ENCODE measurements at regions not wholly inside any gene's neighbourhood (a gene's known extent, or its start where the extent isn't known, plus 50 kb on each side); places are given as distances from the start of the nearest gene placed in this dataset.

DNA sequence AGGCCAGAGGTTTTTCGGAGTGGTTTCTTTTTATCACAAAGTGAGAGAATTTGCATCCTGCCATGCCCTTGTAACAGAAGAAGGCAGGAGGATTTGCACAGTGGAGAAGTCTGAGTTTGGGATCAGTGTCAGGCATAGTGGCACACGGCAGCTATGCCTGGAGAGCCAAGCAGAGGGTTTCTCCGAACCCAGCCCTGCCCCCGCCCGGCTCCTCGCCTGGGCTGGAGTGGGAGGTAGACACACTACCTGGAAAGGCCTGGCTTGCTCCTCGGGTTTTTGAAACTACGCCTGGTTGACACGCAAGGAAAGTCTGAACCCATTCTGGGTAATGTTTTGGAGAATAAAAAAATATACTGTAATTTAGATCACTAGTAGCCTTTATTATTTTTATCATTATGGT, 1653.6 kb upstream of the TENM3 start:
- H3K4me1 ChIP-seq (ENCODE audit: insufficient read depth, low read length): no peaks in the 10 kb centered on the region
- no peak overlapping the region for H3K4me3 ChIP-seq (ENCODE audit: low read length)
- H3K27me3 ChIP-seq (ENCODE audit: insufficient read depth, low read length): no peaks in the 10 kb centered on the region
- no peaks in the 10 kb centered on the region for H3K9me3 ChIP-seq (ENCODE audit: low read depth, low read length)

DNA sequence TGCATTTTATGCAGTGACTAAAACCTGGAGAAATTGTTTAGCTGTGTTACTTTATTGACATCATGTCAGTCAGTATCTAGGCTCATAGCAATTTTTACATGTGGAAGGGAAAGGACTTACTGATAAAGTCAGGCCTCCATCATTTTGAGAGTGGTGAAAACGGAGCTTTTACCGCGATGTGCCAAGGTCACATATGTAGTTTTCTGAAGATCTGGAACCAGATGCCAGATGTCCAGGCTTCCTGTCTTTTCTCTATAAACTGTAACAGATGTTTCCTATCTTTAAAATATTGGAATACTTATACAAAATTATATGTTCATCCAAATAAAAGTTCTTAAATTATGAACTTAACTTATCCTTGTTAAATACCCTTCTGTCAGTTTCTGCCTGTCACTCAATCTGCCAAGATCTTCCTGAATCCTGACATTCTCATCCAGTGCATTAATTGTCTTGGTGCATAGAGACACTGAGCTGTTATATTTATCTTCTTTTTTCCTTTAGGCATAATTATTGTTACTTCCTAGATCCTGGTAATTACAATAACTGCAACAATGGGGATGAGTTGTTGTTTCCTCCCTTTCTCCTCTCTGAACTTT, 1646.2 kb upstream of the TENM3 start:
- Histone ChIP-seq H3K9me3 (ENCODE audit: low read depth, low read length) (no peaks in the 10 kb centered on the region), H3K27me3 (ENCODE audit: insufficient read depth, low read length) (no peaks in the 10 kb centered on the region), H3K4me1 (ENCODE audit: insufficient read depth, low read length) (no peaks in the 10 kb centered on the region), H3K4me3 (ENCODE audit: low read length) (no peak overlapping the region)

DNA sequence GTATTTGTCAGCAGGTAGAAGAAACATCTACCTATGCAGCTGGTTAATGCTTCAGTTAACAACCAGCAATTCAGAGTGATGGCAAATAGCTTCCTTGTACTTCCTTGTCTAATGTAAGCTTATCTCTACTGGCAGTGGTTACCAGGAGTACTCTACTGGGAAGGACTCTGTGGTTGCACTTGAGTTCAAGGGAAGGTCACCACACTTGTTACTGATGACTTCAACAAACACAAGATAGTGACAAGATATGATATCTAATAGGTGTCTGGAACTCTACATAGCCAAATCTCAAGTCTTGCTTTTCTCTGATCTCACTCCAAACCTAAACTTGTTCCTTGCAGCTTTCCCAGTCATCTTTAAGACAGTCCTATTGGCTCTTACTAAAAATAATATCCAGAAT, 1644.9 kb upstream of the TENM3 start:
- Histone ChIP-seq H3K4me3 (ENCODE audit: low read length) (no peak overlapping the region), H3K4me1 (ENCODE audit: insufficient read depth, low read length) (no peaks in the 10 kb centered on the region), H3K9me3 (ENCODE audit: low read depth, low read length) (no peaks in the 10 kb centered on the region), H3K27me3 (ENCODE audit: insufficient read depth, low read length) (no peaks in the 10 kb centered on the region)

DNA sequence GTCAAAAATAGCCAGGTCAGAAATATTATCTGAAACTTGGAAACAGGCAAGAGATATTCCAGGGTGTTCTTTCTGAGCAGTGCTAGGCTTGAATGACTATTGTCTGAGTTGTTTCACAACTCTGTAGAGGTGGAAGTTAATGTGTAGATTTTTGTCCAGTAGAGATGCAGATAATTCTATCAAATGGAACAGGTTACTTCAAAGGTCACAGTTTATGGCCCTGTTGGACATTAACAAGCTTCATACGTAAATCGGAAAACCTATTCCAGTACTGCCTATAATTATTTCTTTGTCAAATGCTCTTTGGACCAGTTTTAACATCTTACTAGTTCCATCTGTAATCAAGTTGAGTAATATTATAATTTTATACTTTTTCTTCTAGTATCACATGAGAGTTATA, 1639.4 kb upstream of the TENM3 start:
- Histone ChIP-seq H3K4me1 (ENCODE audit: insufficient read depth, low read length) (no peaks in the 10 kb centered on the region), H3K9me3 (ENCODE audit: low read depth, low read length) (no peaks in the 10 kb centered on the region), H3K27me3 (ENCODE audit: insufficient read depth, low read length) (no peaks in the 10 kb centered on the region), H3K4me3 (ENCODE audit: low read length) (no peak overlapping the region)

DNA sequence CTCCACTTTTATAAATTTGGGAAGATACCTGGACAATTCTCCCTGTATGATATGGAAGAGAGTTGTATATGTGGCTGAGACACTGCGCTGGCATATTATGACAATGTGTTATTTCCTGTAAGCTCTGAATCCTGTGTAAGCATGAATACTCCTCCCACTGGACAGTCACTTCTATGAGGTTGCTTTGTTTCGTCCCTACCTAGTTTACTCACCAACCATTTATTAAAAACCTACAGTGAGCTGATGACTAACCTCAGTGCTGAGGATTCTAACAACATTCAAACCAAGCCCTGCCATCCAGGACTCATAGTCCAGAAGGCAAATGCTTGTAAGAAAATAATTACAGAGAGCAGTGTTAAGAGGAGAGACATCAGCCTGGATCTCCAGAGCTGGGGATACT, 1632.9 kb upstream of the TENM3 start:
- Histone ChIP-seq H3K4me1 (ENCODE audit: insufficient read depth, low read length) (no peaks in the 10 kb centered on the region), H3K4me3 (ENCODE audit: low read length) (no peak overlapping the region)

DNA sequence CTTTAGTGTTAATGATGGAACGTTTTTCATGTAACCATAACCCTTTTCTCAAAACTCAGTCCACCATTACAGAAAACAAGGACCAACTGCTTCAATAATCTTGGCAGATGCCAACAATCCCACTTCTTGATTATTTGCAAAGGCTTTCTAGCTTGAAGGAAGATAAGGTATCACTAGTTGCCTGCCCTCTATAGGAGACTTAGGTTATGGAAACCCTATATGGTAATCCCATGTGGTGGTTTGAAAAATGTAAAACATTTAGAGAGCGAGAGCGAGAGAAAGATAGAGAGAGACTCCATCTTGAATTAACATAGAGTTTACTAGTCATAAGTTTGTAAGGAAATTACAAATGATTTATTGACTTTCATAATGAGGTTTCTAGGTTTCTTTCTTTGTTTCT, 1627.5 kb upstream of the TENM3 start:
- Histone ChIP-seq H3K9me3 (ENCODE audit: low read depth, low read length) (no peaks in the 10 kb centered on the region), H3K27me3 (ENCODE audit: insufficient read depth, low read length) (no peaks in the 10 kb centered on the region), H3K4me3 (ENCODE audit: low read length) (no peak overlapping the region), H3K4me1 (ENCODE audit: insufficient read depth, low read length) (no peaks in the 10 kb centered on the region)

More for the DNA sequence above, 1632.9 kb upstream of the TENM3 start:
- Histone ChIP-seq H3K9me3 (ENCODE audit: low read depth, low read length) (no peaks in the 10 kb centered on the region), H3K27me3 (ENCODE audit: insufficient read depth, low read length) (no peaks in the 10 kb centered on the region)

DNA sequence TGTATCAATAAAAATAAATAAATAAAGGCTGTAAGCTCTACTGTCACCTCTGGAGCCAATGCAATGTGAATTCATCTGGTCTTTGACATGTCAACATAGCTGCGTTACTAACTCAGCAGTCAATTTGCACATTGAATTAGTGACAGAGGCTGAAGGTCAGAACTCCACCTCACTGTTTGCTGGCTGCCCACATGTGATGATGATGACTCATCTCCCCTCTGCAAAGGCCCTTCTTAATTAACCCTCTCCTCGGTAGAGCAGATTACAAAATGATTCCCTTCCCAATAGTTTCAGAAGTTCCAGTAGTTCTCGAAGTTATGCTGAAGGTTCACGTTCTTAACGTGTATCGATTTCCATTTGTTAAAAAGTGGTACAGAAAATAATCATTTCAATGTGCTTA, 1626.0 kb upstream of the TENM3 start:
- Histone ChIP-seq H3K4me1 (ENCODE audit: insufficient read depth, low read length) (no peaks in the 10 kb centered on the region), H3K9me3 (ENCODE audit: low read depth, low read length) (no peaks in the 10 kb centered on the region), H3K27me3 (ENCODE audit: insufficient read depth, low read length) (no peaks in the 10 kb centered on the region), H3K4me3 (ENCODE audit: low read length) (no peak overlapping the region)

DNA sequence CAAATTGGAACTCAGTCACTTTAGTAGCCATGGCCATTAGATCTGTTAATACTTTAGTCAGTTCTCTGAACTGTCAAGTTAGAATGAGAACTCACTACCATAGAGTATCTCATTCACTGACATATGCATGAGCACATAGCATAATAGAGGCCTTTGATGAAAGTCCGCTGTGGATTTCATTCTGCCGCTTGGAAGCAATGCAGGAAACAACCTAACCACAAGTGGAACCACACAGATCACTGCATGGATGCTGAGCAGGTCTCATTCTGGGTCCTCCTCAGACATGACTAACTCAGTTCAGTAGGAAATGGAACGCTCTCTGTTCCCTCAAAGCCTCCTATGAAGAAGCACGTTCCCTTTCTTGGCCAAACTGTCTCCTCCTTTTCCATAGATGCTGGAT, 1624.8 kb upstream of the TENM3 start:
- H3K27me3 ChIP-seq (ENCODE audit: insufficient read depth, low read length): no peaks in the 10 kb centered on the region
- H3K4me3 ChIP-seq (ENCODE audit: low read length): no peak overlapping the region
- no peaks in the 10 kb centered on the region for H3K9me3 ChIP-seq (ENCODE audit: low read depth, low read length)
- no peaks in the 10 kb centered on the region for H3K4me1 ChIP-seq (ENCODE audit: insufficient read depth, low read length)

DNA sequence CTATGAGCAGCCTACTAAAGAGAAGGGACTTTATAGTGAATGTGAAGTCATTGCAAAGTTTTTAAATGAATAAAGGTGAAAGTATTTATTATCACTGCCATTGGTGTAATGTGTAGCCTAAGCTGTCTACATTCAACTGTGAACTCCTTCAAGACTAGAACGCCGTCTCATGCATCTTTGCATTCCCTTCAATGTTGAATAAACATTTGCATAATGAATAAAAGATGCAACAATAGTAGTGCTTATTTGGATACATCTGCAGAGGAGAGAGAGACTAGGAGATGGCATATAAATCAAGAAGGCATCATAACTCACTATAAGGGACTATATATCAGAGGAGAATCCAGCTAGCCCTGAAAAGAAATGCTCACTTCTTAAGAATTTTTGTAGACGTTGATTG, 1623.8 kb upstream of the TENM3 start:
- no peaks in the 10 kb centered on the region for H3K9me3 ChIP-seq (ENCODE audit: low read depth, low read length)
- no peak overlapping the region for H3K4me3 ChIP-seq (ENCODE audit: low read length)
- no peaks in the 10 kb centered on the region for H3K27me3 ChIP-seq (ENCODE audit: insufficient read depth, low read length)
- no peaks in the 10 kb centered on the region for H3K4me1 ChIP-seq (ENCODE audit: insufficient read depth, low read length)

DNA sequence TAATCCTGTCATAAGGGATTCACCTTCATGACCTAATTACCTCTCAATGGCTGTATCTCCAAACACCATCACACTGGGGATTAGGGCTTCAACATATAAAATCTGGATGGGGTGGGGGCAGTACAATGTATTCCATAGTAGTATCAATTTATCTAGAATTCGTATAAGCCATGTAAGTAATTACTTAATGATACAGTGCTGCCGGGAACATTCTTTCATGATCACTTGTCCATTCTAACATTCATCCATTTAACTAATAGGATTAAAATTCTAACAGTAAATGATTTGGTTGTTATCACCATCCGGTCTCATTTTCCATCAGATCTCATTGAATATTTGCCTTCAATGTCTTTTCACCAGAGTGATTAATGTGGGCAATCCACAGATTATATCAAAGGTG, 1620.9 kb upstream of the TENM3 start:
- H3K4me1 ChIP-seq (ENCODE audit: insufficient read depth, low read length): no peaks in the 10 kb centered on the region
- no peaks in the 10 kb centered on the region for H3K27me3 ChIP-seq (ENCODE audit: insufficient read depth, low read length)
- H3K4me3 ChIP-seq (ENCODE audit: low read length): no peak overlapping the region
- no peaks in the 10 kb centered on the region for H3K9me3 ChIP-seq (ENCODE audit: low read depth, low read length)

DNA sequence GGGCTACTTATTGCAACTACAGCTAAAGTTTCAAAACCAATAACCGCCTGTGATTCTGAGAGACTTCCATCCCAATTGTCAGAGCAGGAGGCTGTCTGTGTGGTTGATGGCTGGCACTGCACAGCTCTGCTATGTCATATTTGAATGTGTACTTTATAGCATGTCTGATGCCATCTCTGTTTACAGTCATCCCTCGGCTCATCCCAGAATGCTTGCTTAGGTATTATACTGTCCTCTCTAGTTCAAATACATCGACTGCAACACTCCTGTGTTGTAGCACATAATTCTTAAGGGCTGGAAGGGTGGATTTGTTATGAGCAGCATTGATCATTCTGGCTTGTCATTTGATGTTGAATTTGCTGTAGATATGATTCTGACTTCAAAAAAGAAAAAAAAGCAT, 1617.5 kb upstream of the TENM3 start:
- Histone ChIP-seq H3K9me3 (ENCODE audit: low read depth, low read length) (no peaks in the 10 kb centered on the region), H3K27me3 (ENCODE audit: insufficient read depth, low read length) (no peaks in the 10 kb centered on the region), H3K4me1 (ENCODE audit: insufficient read depth, low read length) (no peaks in the 10 kb centered on the region), H3K4me3 (ENCODE audit: low read length) (no peak overlapping the region)

DNA sequence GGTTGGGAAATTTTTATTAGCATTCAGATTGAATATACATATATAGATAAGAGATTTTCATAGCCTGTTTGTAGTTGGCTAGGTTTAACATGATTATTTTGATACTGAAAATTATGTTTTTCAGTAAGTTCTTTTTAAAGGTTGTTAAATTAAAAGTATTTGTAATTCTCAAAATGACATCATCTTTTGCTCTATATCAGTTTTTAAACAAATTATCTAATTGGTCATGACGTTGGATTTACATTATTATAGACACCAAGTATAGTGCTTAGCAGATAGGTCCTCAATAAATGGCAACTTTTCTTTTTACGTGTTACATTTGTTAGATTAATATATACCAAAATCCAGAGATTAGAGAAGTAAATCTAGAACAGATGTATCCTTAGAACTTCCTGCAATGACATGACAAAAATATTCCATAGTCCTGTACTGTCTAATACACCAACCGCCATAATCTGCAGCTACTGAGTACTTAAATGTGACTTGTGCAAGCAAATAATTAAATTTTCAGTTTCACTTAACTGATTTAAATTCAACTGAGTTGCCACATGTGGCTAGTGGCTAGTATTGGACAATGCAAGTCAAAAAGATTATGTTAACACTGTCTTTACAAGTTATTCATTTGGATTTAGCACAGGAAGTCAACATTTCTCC, 1613.1 kb upstream of the TENM3 start:
- Histone ChIP-seq H3K9me3 (ENCODE audit: low read depth, low read length) (no peaks in the 10 kb centered on the region), H3K4me3 (ENCODE audit: low read length) (no peak overlapping the region), H3K27me3 (ENCODE audit: insufficient read depth, low read length) (no peaks in the 10 kb centered on the region), H3K4me1 (ENCODE audit: insufficient read depth, low read length) (no peaks in the 10 kb centered on the region)

DNA sequence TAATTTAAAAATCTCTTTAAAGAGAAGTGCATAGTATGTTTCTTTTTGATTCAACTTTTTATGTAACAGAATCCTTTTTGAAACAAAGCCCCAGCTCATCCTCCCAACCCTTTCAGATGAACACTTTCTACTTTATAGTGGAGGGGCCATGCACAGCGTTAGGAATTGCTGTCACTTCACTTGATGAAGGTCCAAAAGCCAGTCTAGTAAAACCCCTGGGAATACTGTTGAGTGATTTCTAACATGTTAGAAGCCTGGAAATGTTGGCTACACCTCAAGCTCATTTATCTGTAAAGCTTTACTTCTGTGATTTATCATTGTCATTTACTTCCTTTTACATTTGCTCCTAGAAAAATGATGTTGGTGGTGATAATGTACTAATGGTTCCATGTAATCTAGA, 1608.9 kb upstream of the TENM3 start:
- no peaks in the 10 kb centered on the region for H3K27me3 ChIP-seq (ENCODE audit: insufficient read depth, low read length)
- H3K4me1 ChIP-seq (ENCODE audit: insufficient read depth, low read length): no peaks in the 10 kb centered on the region
- H3K4me3 ChIP-seq (ENCODE audit: low read length): no peak overlapping the region
- no peaks in the 10 kb centered on the region for H3K9me3 ChIP-seq (ENCODE audit: low read depth, low read length)

DNA sequence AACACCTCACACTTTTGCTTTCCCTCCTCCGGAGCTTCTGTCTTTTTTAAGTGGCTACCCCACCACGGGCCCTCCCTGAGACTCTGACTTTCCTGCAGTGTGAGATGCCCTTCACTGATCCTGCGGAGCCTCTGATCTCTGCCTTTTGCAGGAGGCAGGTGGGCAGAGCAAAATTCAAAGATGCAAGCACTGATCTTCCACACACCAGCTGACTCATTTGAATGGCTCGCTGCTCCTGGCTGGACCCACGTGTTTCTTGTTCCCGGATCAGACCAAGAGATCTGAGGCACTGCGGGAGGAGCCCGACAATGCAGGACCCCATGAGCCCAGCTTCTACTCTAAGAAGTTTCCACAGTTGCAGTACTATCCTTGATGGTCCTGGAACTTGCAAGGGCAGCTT, 1607.9 kb upstream of the TENM3 start:
- no peak overlapping the region for H3K4me3 ChIP-seq (ENCODE audit: low read length)
- no peaks in the 10 kb centered on the region for H3K9me3 ChIP-seq (ENCODE audit: low read depth, low read length)
- H3K4me1 ChIP-seq (ENCODE audit: insufficient read depth, low read length): no peaks in the 10 kb centered on the region
- no peaks in the 10 kb centered on the region for H3K27me3 ChIP-seq (ENCODE audit: insufficient read depth, low read length)

DNA sequence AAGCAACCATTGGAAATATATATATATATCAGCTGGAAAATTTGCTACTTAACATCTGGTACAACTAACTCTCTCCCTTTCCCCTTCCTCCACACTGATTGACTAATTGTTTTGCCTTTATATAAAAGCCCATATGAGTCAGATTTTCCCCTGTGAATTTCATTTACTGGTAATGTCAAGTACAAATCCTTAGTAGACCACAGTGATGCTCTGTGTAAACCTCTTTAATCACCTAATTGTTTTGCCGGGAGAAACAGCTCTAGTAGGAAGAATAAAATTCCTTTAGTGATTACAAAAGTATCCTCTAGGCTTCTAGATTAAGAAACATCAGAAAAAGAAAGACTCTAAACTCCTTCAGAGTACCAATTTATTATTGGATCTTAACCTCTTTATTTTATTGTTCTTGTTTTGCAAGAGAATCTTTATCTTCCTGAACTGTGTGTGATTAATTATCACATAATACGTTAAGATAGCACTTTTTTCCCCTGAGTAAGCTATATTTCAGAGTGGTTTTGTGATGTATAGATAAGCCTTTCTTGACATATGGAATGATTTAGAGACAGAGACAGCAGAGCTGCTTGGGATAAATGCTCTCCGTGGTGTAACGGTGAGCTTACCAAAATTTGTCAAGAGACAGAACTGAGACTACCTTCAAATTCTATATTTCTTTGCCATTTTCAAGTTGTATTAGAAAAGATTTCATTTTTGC, 1606.4 kb upstream of the TENM3 start:
- no peaks in the 10 kb centered on the region for H3K27me3 ChIP-seq (ENCODE audit: insufficient read depth, low read length)
- H3K4me1 ChIP-seq (ENCODE audit: insufficient read depth, low read length): no peaks in the 10 kb centered on the region
- H3K4me3 ChIP-seq (ENCODE audit: low read length): no peak overlapping the region
- H3K9me3 ChIP-seq (ENCODE audit: low read depth, low read length): no peaks in the 10 kb centered on the region

DNA sequence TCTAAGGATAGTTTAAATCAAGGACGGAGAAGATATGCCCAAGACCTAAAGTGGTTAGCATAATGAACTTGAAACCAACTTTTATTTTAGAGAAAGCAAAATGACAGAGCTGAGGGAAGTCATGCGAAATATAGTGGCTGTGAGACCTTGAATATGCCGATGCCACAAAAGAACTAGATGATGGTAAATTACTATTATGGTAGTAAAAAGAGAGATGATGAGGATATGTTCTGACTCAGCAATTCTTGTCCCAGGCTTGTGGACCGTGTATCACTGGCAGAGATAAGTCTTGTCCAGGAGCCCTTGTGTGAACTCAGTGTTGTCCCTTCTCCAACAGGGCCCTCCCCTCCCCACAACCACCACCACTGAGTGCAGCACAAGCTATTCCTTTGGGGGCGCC, 1605.6 kb upstream of the TENM3 start:
- no peaks in the 10 kb centered on the region for H3K4me1 ChIP-seq (ENCODE audit: insufficient read depth, low read length)
- no peaks in the 10 kb centered on the region for H3K9me3 ChIP-seq (ENCODE audit: low read depth, low read length)
- no peak overlapping the region for H3K4me3 ChIP-seq (ENCODE audit: low read length)
- no peaks in the 10 kb centered on the region for H3K27me3 ChIP-seq (ENCODE audit: insufficient read depth, low read length)
